IPS-18a (cell line): ENCODE measurements at regions not wholly inside any gene's neighbourhood (a gene's known extent, or its start where the extent isn't known, plus 50 kb on each side); places are given as distances from the start of the nearest gene placed in this dataset.

ENCODE experiments used
- H3K27ac ChIP-seq: one replicate; pipeline ENCODE4 v1.5.1; 2013; ENCODE audit warnings: low read length
- H3K27me3 ChIP-seq: one replicate; pipeline ENCODE4 v1.6.1; 2013; ENCODE audit warnings: mild to moderate bottlenecking, low read length; ENCODE audit not compliant: control insufficient read depth, insufficient read depth
- H3K36me3 ChIP-seq: one replicate; pipeline ENCODE4 v1.6.1; 2013; ENCODE audit warnings: low read depth, low read length; ENCODE audit not compliant: control insufficient read depth
- H3K4me1 ChIP-seq: one replicate; pipeline ENCODE4 v1.6.1; 2013; ENCODE audit warnings: low read depth, low read length; ENCODE audit not compliant: control insufficient read depth
- H3K4me3 ChIP-seq: one replicate; pipeline ENCODE4 v1.5.1; 2013; ENCODE audit warnings: low read length
- H3K9ac ChIP-seq: one replicate; pipeline ENCODE4 v1.6.1; 2013; ENCODE audit warnings: mild to moderate bottlenecking, low read length, moderate library complexity
- H3K9me3 ChIP-seq: one replicate; pipeline ENCODE4 v1.6.1; 2013; ENCODE audit warnings: low read depth, low read length; ENCODE audit not compliant: control insufficient read depth

DNA sequence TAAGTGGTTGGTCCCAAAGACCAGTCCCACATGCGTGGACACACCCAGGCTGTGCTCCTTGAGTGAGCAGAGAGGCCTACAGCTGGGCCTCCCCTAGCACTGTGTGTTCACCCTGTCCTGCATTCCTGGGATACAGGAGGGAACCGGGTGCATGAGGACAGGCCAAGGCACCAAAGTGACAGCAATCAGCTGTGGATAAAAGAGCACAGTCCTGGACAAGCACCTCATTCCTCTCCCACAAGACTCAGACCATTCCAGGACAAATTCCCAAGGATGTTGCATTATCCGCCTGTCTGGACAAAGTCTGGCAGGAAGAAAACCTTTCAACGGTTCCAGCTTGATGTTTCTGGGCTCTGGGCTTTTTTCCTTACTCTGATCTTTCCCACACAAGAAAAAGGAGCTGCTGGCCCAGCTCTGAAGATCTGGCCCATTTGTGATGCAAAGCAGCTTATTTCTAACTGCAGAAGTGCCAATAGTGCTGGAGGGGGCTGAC, 273.2 kb downstream of the ENC1 start:
- no peak overlapping the region for H3K27ac ChIP-seq
- H3K36me3 ChIP-seq, result no peaks in the 10 kb centered on the region
- no peaks in the 10 kb centered on the region for H3K9me3 ChIP-seq
- no peak overlapping the region for H3K4me3 ChIP-seq
- no peak overlapping the region for H3K9ac ChIP-seq
- H3K4me1 ChIP-seq, result peaks cover 5% of the 10 kb centered on the region
- H3K27me3 ChIP-seq, result no peaks in the 10 kb centered on the region

DNA sequence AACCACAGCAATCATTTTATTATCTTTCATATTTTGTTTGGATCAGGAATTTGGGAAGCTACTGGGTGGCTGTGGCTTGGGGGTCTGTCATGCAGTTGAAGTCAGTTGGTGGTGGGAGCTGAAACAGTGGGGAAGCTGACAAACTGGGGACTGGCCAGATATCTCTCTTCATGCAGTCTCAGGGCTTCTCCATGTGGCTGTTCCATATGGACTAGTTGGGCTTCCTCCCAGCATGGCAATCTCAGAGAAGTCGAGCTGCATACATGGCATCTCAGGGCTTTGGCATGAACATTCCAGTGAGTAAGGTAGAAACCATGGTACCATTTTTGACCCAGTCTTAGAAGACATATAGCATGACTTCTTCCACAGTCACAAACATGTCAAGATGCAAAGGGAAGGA, 274.8 kb downstream of the ENC1 start:
- Histone ChIP-seq H3K27ac (no peak overlapping the region), H3K9me3 (no peaks in the 10 kb centered on the region), H3K9ac (no peak overlapping the region), H3K36me3 (no peaks in the 10 kb centered on the region), H3K4me3 (no peak overlapping the region), H3K27me3 (no peaks in the 10 kb centered on the region), H3K4me1 (peaks cover 5% of the 10 kb centered on the region)

DNA sequence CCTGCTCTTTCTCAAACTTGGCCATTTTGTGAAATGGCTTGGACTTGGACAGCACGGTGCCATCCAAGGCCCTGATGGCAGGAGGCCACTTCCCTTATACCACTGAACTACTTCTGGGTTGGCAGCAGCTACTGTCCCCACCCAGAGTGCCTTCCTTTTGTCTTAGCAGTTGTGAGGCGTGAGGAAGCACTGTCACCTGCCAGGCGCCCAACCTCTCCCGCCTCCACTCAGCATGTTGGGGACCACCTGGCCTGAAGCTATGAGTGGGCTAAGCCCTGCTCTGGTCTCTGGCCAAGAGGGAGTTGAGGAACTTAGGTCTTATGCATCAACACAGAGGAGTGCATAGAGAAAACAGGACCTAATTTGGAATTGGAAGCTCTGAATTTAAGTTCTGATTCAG, 276.0 kb downstream of the ENC1 start:
- Histone ChIP-seq H3K27ac (no peak overlapping the region), H3K9ac (no peak overlapping the region), H3K9me3 (no peaks in the 10 kb centered on the region), H3K36me3 (no peaks in the 10 kb centered on the region), H3K27me3 (no peaks in the 10 kb centered on the region), H3K4me3 (no peak overlapping the region), H3K4me1 (peaks cover 5% of the 10 kb centered on the region)

DNA sequence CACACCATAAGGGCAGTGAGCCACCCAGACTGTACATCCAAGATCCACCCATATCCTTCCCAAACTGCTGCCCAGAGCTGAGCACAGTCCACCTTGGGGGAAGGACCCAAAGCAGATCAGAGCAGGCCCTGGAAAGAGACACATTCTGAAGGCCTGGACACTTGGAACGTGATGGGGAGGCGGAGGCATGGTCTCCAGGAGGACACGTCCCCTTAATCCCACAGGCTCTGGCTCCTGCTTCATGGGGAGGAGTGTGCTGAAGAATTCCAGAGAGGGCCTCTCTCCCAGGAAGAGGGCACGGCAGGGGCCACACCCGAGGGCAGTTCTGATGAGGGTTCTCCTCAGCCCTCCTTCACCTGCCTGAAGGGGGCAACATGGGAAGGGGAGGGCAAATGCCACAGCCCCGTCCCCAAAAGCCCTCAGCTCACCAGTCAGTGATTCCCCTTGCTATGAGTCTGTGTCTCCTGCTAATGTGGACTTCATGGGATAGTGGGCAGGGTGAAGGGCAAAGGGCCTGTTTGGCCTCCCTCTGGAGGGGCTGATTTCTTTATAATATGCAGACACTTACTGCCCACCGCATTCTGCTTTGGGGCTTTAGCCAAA, 276.8 kb downstream of the ENC1 start:
- Histone ChIP-seq H3K4me1 (peaks cover 5% of the 10 kb centered on the region), H3K9ac (no peak overlapping the region), H3K27me3 (no peaks in the 10 kb centered on the region), H3K9me3 (no peaks in the 10 kb centered on the region), H3K4me3 (no peak overlapping the region), H3K27ac (no peak overlapping the region), H3K36me3 (no peaks in the 10 kb centered on the region)

DNA sequence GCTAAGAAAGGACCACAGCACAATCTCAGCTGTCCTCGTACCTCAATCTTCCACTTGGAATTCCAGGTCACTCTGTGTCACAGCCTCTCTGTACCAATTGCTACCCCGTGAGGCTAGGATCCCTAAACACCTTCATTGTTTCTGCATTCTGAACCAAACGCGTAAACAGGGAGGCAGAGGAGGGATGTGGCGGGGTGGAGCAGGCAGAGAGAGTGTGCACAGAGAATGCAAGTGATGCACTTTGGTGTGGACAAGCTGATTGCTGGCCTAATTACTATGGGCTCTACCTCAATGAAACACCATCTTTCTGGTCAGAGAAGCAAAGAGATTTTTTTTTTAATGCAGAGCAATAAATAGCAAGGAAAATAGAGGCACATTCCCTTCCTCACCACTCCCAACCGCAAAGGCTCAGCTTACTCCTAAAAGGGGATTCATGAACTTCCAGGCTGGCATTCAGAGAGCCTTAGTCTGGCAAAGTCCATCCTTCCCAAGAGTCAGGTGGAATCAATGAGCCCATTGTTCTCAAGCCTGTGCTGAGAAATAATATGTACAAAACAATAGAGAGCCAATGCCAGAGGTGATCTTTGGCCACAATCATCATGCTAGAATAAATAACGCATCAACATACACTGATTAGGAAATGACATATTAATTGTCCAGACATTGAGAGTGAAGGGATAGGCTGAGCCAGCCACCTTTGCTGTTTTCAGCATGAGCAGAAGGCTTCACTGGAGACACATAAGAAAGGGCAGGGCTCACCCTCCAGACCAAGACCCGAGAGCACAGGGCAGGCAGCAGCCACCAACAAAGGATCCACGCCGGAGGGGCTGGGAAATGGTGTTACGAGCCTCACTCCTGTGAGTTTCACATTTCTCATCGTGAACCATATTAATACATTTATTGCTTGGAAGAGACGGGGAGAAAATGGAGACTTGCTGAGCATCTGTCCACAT, 278.8 kb downstream of the ENC1 start:
- H3K27me3 ChIP-seq, result no peaks in the 10 kb centered on the region
- H3K4me3 ChIP-seq, result no peak overlapping the region
- H3K36me3 ChIP-seq, result no peaks in the 10 kb centered on the region
- H3K9me3 ChIP-seq, result no peaks in the 10 kb centered on the region
- no peak overlapping the region for H3K27ac ChIP-seq
- H3K4me1 ChIP-seq, result no peaks in the 10 kb centered on the region
- H3K9ac ChIP-seq, result no peak overlapping the region

DNA sequence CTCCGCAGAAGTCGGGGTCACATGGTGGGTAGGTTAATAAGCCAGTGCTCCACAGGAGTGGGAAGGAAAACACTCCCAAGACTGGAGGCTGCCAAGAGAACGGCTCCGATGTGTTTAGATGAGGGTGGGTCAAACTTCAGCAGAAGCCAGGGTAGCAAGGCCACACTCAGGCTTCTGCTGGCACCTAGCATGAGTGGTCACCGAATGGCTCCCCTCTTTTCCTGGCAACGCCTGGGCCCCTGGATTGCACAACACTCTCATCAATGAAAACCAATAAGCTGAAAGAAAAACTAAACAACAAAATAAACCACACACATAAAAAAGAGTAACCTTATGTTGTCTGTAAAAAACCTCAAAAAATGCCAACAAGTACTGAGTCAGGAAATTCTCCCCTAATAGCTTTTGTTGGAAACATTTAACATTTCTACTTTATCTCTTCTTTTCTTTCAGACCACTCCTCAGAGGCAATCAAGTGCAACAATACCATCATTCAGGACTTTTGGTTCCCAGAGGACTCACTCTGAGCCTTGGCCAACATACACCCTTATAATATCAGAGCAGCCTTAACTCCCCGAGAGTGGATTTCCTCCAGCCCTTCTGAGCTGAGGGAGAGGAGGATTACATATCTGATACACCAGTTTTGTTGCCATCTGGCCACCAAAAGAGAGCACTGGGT, 279.9 kb downstream of the ENC1 start:
- no peaks in the 10 kb centered on the region for H3K27me3 ChIP-seq
- no peaks in the 10 kb centered on the region for H3K4me1 ChIP-seq
- H3K36me3 ChIP-seq, result no peaks in the 10 kb centered on the region
- no peak overlapping the region for H3K9ac ChIP-seq
- H3K9me3 ChIP-seq, result no peaks in the 10 kb centered on the region
- no peak overlapping the region for H3K27ac ChIP-seq
- H3K4me3 ChIP-seq, result no peak overlapping the region

DNA sequence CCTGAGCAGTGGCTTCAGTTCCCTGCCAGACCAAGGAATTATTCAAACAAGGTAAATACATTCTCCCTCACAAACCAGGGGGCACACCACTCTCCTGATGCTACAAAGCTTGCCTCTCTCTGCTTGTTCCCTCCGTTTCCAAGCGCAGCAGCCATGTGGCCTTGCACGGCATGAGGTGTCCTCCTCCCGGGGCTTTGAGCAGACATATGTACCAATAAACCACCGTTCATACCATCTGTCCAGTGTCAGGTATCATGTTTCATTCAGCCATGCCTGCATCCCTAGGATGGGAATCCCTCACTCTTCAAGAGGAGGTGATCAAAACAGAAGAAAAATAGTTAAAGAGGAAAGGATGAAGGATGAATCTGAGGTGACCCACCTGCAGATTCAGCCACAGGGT, 282.7 kb downstream of the ENC1 start:
- Histone ChIP-seq H3K36me3 (no peaks in the 10 kb centered on the region), H3K27me3 (no peaks in the 10 kb centered on the region), H3K27ac (no peak overlapping the region), H3K4me3 (no peak overlapping the region), H3K9me3 (no peaks in the 10 kb centered on the region), H3K9ac (no peak overlapping the region), H3K4me1 (no peaks in the 10 kb centered on the region)

DNA sequence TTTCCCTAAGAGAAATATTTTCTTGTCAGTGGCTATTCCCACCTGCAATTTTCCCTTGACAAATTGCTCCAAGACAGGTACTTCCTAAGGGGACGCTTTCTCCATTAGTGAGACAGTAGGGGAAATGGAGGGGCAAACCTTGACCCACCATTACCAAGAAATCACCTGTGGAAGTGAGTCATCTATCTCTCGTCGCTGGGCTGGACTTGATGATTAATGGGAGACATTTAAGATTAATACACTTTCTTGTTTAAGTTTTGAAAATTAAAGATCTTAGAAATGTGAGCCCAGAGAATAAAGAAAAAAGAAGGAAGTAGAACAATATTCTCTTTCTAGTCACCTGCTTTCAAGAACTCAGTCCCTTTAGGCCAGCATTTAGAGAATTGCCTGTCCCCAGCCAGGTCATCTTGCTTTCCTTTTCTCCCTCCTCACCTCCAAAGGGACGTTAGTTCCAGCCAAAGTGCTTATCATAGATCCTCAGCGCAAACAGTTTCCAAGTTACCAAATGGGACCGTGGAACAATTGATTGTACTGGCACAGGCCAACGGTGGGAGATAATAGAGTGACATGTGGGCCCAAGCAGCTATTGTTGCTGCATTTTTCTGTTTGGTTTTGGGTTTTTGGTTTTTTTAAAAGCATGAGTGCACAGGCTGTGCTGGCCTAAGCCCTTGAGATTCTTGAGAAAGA, 284.4 kb downstream of the ENC1 start:
- no peak overlapping the region for H3K9ac ChIP-seq
- no peaks in the 10 kb centered on the region for H3K36me3 ChIP-seq
- H3K4me1 ChIP-seq, result no peaks in the 10 kb centered on the region
- H3K27me3 ChIP-seq, result no peaks in the 10 kb centered on the region
- no peak overlapping the region for H3K4me3 ChIP-seq
- H3K9me3 ChIP-seq, result no peaks in the 10 kb centered on the region
- no peak overlapping the region for H3K27ac ChIP-seq

DNA sequence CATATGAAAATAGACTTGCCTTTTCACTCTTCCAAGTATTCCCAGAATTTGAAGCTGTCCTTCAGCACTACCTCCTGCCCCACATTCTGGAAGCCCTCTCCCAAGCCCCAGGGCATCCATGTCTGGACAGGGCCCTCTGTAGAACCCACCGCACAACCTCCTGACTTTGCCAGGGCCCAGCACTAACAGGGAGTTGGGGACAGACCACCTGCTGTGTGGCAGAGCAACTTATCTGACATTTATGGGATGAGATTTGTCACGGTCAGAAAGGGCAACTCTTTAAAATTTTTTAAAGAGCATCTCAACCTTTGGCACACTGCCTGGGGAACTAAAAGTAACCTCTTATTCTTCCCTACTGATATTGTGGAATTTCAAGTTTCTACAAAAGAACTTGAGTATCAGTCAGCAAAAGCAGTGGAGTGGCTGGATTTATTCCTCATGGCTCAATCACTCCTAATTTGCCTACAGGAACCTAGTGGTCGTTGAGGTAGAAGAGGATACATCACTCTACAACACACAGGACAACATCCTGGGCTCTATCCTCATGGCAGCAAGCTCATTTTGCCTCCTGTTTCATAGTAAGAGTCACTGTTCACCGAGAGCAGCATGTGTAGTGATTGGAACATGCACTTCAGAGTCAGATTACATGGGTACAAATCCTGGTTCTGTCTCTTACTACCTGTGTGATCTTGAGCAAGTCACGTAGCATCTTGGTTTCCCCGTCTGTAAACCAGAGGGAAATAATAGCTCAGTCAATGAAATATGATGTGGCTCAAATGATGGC, 285.3 kb downstream of the ENC1 start:
- Histone ChIP-seq H3K9ac (no peak overlapping the region), H3K27ac (no peak overlapping the region), H3K27me3 (no peaks in the 10 kb centered on the region), H3K4me1 (no peaks in the 10 kb centered on the region), H3K36me3 (no peaks in the 10 kb centered on the region), H3K9me3 (no peaks in the 10 kb centered on the region), H3K4me3 (no peak overlapping the region)

DNA sequence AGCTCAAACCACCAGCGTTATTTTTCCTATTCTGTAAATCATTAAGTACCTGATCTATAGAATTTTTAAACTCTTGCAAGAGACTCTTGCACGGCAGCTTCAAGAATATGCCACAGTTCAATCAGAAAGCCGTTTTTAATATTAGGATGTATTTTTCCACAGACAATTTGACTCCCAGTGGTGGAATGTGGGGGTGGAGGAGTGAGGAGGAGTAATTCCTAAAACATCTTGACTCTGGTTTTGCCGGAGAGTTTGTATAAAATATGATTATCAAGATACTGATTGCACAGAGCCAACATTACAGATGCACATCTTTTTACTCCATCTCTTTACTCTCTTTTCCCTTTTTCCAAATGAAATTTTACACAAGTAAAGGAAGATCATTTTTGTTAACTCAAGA, 288.3 kb downstream of the ENC1 start:
- no peak overlapping the region for H3K9ac ChIP-seq
- H3K27ac ChIP-seq, result no peak overlapping the region
- H3K9me3 ChIP-seq, result no peaks in the 10 kb centered on the region
- H3K4me3 ChIP-seq, result no peak overlapping the region
- H3K36me3 ChIP-seq, result no peaks in the 10 kb centered on the region
- H3K27me3 ChIP-seq, result no peaks in the 10 kb centered on the region
- H3K4me1 ChIP-seq, result no peaks in the 10 kb centered on the region
